ENCODE measurements at regions not wholly inside any gene's neighbourhood (a gene's known extent, or its start where the extent isn't known, plus 50 kb on each side); places are given as distances from the start of the nearest gene placed in this dataset.

GRCh38 chr4:123107444-123108252 is 185.3 kb upstream of the NUDT6 start:
- Mint-ChIP-seq H3K36me3 (no peaks in the 10 kb centered on the region), H3K9me3 (no peaks in the 10 kb centered on the region), H3K4me1 (ENCODE audit: low read depth) (no peaks in the 10 kb centered on the region), H3K27ac (no peak overlapping the region), H3K4me3 (no peak overlapping the region), H3K27me3 (no peaks in the 10 kb centered on the region)
- ChIA-PET CTCF (no interaction called here), POLR2A (no interaction called here)
- DNase-seq = no peak
- intact Hi-C loops (cut with micrococcal nuclease) = loop anchor here (10.0 kb wide), 1 partner anchor 557 kb away; no protein-coding TSS in a partner anchor

- Mint-ChIP-seq H3K36me3 (peaks cover 8% of the 10 kb centered on the region), H3K4me1 (ENCODE audit: low read depth) (no peaks in the 10 kb centered on the region), H3K4me3 (no peak overlapping the region), H3K27ac (no peak overlapping the region), H3K27me3 (no peaks in the 10 kb centered on the region), H3K9me3 (no peaks in the 10 kb centered on the region)
- POLR2A ChIA-PET = no interaction called here
- intact Hi-C loops (cut with micrococcal nuclease) = loop anchor here (10.0 kb wide), 1 partner anchor 556 kb away; no protein-coding TSS in a partner anchor
- no peak for DNase-seq
- CTCF ChIA-PET = no interaction called here
These were observed 186.7 kb upstream of the NUDT6 start for GRCh38 chr4:123109139-123109538.

- POLR2A ChIA-PET = no interaction called here
- DNase-seq = no peak
- no peaks in the 10 kb centered on the region for H3K9me3 Mint-ChIP-seq
- no peak overlapping the region for H3K4me3 Mint-ChIP-seq
- intact Hi-C loops (cut with micrococcal nuclease) = no loop called here
- CTCF ChIA-PET = no interaction called here
- H3K27me3 Mint-ChIP-seq = no peaks in the 10 kb centered on the region
- H3K4me1 Mint-ChIP-seq (ENCODE audit: low read depth) = no peaks in the 10 kb centered on the region
- H3K36me3 Mint-ChIP-seq = peaks cover 8% of the 10 kb centered on the region
- no peak overlapping the region for H3K27ac Mint-ChIP-seq
These were observed 187.8 kb upstream of the NUDT6 start for GRCh38 chr4:123110147-123110546.

GRCh38 chr4:123110685-123111084 is 188.3 kb upstream of the NUDT6 start:
- no peak for DNase-seq
- ChIA-PET CTCF (no interaction called here), POLR2A (no interaction called here)
- intact Hi-C loops (cut with micrococcal nuclease) = no loop called here
- Mint-ChIP-seq H3K4me3 (no peak overlapping the region), H3K4me1 (ENCODE audit: low read depth) (no peaks in the 10 kb centered on the region), H3K27ac (no peak overlapping the region), H3K27me3 (no peaks in the 10 kb centered on the region), H3K36me3 (peaks cover 8% of the 10 kb centered on the region), H3K9me3 (no peaks in the 10 kb centered on the region)

- POLR2A ChIA-PET = no interaction called here
- intact Hi-C loops (cut with micrococcal nuclease) = no loop called here
- no peaks in the 10 kb centered on the region for H3K27me3 Mint-ChIP-seq
- H3K9me3 Mint-ChIP-seq = no peaks in the 10 kb centered on the region
- no peaks in the 10 kb centered on the region for H3K4me1 Mint-ChIP-seq (ENCODE audit: low read depth)
- H3K36me3 Mint-ChIP-seq = peaks cover 8% of the 10 kb centered on the region
- no peak for DNase-seq
- no peak overlapping the region for H3K27ac Mint-ChIP-seq
- no peak overlapping the region for H3K4me3 Mint-ChIP-seq
- CTCF ChIA-PET = no interaction called here
These were observed 190.8 kb upstream of the NUDT6 start for GRCh38 chr4:123113155-123113554.

GRCh38 chr4:123114084-123114914 is 191.9 kb upstream of the NUDT6 start:
- POLR2A ChIA-PET = no interaction called here
- Mint-ChIP-seq H3K27me3 (no peaks in the 10 kb centered on the region), H3K9me3 (no peaks in the 10 kb centered on the region), H3K36me3 (peaks cover 11% of the 10 kb centered on the region), H3K4me3 (no peak overlapping the region), H3K4me1 (ENCODE audit: low read depth) (no peaks in the 10 kb centered on the region), H3K27ac (no peak overlapping the region)
- intact Hi-C loops (cut with micrococcal nuclease) = no loop called here
- CTCF ChIA-PET = no interaction called here
- no peak for DNase-seq

GRCh38 chr4:123114915-123115756 is 192.7 kb upstream of the NUDT6 start:
- DNase-seq = no peak
- no peak overlapping the region for H3K27ac Mint-ChIP-seq
- ChIA-PET POLR2A (no interaction called here), CTCF (no interaction called here)
- intact Hi-C loops (cut with micrococcal nuclease) = no loop called here
- H3K4me1 Mint-ChIP-seq (ENCODE audit: low read depth) = no peaks in the 10 kb centered on the region
- no peak overlapping the region for H3K4me3 Mint-ChIP-seq
- no peaks in the 10 kb centered on the region for H3K9me3 Mint-ChIP-seq
- peaks cover 15% of the 10 kb centered on the region for H3K36me3 Mint-ChIP-seq
- H3K27me3 Mint-ChIP-seq = no peaks in the 10 kb centered on the region

GRCh38 chr4:123116412-123116811 is 194.0 kb upstream of the NUDT6 start:
- no peak overlapping the region for H3K27ac Mint-ChIP-seq
- intact Hi-C loops (cut with micrococcal nuclease) = no loop called here
- ChIA-PET CTCF (interaction anchor here (0.9 kb wide), 1 partner anchor 33 kb away, joined by 3 read pairs; no protein-coding TSS in a partner anchor), POLR2A (no interaction called here)
- no peaks in the 10 kb centered on the region for H3K27me3 Mint-ChIP-seq
- no peaks in the 10 kb centered on the region for H3K9me3 Mint-ChIP-seq
- peaks cover 15% of the 10 kb centered on the region for H3K36me3 Mint-ChIP-seq
- no peak for DNase-seq
- no peak overlapping the region for H3K4me3 Mint-ChIP-seq
- H3K4me1 Mint-ChIP-seq (ENCODE audit: low read depth) = no peaks in the 10 kb centered on the region

GRCh38 chr4:123120473-123120872 is 198.1 kb upstream of the NUDT6 start:
- DNase-seq = no peak
- Mint-ChIP-seq H3K9me3 (no peaks in the 10 kb centered on the region), H3K36me3 (peaks cover 18% of the 10 kb centered on the region), H3K27me3 (no peaks in the 10 kb centered on the region), H3K27ac (no peak overlapping the region), H3K4me3 (no peak overlapping the region), H3K4me1 (ENCODE audit: low read depth) (no peaks in the 10 kb centered on the region)
- ChIA-PET CTCF (no interaction called here), POLR2A (no interaction called here)
- intact Hi-C loops (cut with micrococcal nuclease) = no loop called here

GRCh38 chr4:123121241-123121907 is 199.0 kb upstream of the NUDT6 start:
- Mint-ChIP-seq H3K27ac (no peak overlapping the region), H3K4me3 (no peak overlapping the region), H3K27me3 (no peaks in the 10 kb centered on the region), H3K9me3 (no peaks in the 10 kb centered on the region), H3K36me3 (peaks cover 18% of the 10 kb centered on the region), H3K4me1 (ENCODE audit: low read depth) (no peaks in the 10 kb centered on the region)
- intact Hi-C loops (cut with micrococcal nuclease) = no loop called here
- ChIA-PET CTCF (no interaction called here), POLR2A (no interaction called here)
- DNase-seq = no peak

- no peak for DNase-seq
- Mint-ChIP-seq H3K9me3 (no peaks in the 10 kb centered on the region), H3K27ac (no peak overlapping the region), H3K36me3 (peaks cover 11% of the 10 kb centered on the region), H3K4me1 (ENCODE audit: low read depth) (no peaks in the 10 kb centered on the region), H3K27me3 (no peaks in the 10 kb centered on the region), H3K4me3 (no peak overlapping the region)
- CTCF ChIA-PET = interaction anchor here (1.2 kb wide), 1 partner anchor 13 kb away, joined by 3 read pairs; no protein-coding TSS in a partner anchor
- intact Hi-C loops (cut with micrococcal nuclease) = no loop called here
- POLR2A ChIA-PET = no interaction called here
These were observed 203.1 kb upstream of the NUDT6 start for GRCh38 chr4:123125477-123125876.

GRCh38 chr4:123127218-123127617 is 204.8 kb upstream of the NUDT6 start:
- ChIA-PET POLR2A (no interaction called here), CTCF (no interaction called here)
- no peak for DNase-seq
- intact Hi-C loops (cut with micrococcal nuclease) = no loop called here
- Mint-ChIP-seq H3K27me3 (no peaks in the 10 kb centered on the region), H3K27ac (no peak overlapping the region), H3K36me3 (peaks cover 7% of the 10 kb centered on the region), H3K9me3 (no peaks in the 10 kb centered on the region), H3K4me1 (ENCODE audit: low read depth) (no peaks in the 10 kb centered on the region), H3K4me3 (no peak overlapping the region)
